ENCODE measurements at regions not wholly inside any gene's neighbourhood (a gene's known extent, or its start where the extent isn't known, plus 50 kb on each side); places are given as distances from the start of the nearest gene placed in this dataset.
"Not testable (repeated sequence)": the region's sequence is repeated elsewhere in the genome, so short reads cannot be mapped to it uniquely, and the experiment has no call there.

DNA sequence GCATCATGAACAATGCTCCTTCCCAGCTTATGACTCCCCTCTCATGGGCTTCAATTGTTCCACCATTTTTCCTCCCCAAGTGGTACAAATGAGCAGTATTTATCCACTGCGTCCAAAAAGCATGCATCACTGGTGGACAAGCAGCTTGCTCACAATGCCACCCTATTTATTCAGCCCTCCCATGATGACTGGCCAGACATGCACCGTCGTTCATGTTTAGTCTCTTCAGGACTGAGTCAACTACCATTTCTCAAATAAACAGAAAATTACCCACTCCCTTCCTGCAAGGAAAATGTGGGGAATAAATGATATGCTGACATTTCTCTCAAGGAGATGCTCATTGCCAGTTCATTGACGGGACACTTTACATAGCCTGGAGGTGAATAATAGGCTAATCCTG, 300.4 kb downstream of the C6orf118 start:
- no peak for DNase-seq (ENCODE audit: low spot score)

DNA sequence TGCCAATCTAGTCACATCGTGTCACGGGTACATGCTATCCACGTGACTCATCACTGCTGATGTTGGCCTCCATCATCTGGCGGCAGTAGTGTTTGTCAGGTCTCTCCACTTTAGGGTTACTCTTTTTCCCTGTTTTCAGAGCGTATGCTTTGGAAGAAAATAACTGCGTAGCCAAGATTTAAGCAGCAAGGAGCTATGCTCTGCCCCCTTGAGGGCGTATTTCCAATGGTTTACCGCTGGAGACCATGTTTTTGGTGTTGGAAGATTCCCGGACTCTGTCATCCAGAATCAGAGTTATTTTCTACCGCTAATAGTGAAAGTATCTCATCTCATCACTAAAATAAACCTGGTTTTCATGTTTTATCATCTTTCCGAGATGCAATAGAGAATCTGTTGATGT, 306.5 kb downstream of the C6orf118 start:
- no peak for DNase-seq (ENCODE audit: low spot score)

DNA sequence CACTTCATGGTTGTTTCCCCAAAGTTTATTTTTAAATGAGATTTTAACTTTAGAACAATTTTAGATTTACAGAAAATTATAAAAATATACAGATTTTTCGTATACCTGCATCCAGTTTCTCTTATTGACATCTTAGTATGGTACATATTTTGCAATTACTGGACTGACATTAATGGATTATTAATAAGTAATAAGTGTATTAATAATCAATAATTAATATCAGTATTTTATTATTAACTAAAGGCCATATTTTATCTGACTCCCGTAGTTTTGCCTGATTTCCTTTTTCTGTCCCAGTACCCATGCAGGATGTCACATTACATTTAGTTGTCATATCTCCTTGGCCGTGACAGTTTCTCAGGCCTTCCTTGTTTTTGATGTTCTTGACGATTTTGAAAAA, 307.0 kb downstream of the C6orf118 start:
- DNase-seq (ENCODE audit: low spot score) = no peak

DNA sequence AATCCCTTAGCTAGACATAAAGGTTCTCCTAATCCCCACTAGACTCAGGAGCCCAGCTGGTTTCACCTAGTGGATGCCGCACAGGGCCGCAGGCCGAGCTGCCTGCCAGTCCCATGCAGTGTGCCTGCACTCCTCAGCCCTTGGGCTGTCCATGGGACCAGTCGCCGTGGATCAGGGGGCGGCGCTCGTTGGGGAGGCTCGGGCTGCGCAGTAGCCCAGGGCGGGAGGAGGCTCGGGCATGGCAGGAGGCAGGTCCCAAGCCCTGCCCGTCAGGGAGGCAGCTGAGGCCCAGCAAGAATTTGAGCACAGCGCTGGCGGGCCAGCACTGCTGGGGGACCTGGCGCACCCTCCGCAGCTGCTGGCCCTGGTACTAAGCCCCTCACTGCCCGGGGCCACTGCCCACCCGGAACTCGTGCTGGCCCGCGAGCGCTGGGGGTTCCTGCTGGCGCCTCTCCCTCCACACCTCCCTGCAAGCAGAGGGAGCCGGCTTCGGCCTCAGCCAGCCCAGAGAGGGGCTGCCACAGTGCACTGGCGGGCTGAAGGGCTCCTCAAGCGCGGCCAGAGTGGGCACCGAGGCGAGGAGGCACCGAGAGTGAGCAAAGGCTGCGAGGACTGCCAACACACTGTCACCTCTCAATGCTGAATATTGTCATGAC, 307.8 kb downstream of the C6orf118 start:
- DNase-seq (ENCODE audit: low spot score) = no peak

DNA sequence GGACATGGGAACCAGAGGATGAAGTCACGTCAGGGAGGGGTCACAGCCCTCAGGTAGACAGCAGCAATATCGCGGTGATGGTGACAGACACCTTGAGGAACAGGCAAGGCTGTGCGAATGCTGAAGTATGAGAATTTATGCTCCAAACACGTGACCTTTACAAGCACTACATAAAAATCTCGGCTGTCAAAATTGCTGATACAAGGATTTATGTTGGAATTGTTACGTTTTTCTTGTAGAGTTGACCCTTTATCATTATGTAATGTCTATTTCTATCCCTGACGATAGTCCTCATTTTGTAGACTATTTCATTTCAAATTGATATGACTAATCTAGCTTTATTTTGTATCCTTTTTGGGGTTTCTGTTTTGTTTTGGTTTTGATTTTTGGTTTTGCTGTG, 311.1 kb downstream of the C6orf118 start:
- no peak for DNase-seq (ENCODE audit: low spot score)

DNA sequence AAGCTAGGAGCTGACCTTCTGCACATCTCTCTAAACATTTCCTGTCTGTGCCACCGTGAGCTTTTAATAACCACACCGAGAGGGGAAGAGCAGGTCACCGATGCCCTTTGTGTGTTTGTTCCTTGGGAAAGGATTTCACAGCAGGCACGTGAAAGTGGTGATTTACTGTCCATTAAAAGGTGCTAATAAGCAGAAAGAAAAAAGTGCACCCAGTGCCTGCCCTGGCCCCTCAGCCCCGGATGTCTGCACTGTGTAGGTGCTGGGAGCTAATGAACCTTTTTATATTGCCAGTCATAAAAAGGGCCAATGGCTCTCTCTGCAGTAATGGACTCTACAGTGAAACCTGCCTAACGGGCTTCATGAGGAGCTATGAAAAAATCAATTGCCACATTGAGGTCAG, 312.6 kb downstream of the C6orf118 start:
- no peak for DNase-seq (ENCODE audit: low spot score)

DNA sequence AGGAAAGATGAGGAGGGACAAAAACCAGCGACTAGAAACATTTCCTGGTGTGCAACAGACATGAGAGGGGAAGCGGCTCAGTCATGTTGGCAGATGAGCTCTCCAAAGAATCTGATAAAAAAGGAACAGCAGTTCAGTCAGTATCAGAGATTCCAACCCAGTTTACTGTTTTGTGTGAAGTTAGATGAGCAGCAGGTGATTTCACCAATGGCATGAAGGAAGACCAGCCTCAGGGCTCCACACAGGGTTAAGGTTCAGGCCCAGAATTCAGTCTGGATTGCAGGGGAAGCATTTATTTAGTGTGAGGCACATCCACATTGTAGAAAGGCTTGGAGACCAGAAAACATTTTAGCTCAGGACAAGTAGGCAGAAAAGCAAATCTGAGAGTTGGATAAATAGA, 317.8 kb downstream of the C6orf118 start:
- no peak for DNase-seq (ENCODE audit: low spot score)

DNA sequence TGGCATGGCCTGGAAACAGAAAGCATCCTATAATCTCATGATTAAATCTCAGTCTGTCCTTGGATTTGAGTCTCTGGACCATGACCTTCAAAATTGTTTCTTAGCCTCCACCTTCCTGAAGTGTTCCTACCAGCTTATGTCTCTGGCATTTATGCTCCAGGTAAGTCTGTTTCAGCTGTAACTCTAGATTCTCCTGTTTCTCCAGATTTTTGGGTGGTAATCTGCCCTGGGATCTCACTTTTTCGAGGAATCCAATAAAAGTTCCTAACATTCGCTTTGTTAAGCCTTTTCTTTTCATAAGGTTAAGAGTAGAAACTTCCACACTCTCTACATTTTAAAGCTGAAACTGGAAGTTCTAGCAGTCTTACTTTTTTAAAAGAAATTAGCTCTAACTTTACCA, 318.5 kb downstream of the C6orf118 start:
- DNase-seq (ENCODE audit: low spot score) = no peak

DNA sequence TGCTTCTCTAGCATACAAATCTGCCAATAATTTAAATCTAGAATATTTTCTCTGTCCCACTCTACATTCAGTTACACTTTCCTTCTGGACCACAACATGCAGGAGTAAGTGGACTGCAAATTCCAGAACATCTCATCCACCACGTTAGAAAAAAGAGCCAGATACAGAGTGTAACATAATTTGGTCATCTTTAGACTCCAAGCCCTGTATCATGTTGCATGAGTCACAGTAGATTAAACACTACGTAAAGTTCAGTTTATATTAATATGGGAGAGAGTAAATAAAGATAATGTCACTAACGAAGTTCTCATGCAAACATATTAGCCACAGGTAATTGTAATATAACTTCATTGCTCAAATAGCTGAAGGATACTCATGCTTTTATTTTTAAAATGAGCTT, 327.0 kb downstream of the C6orf118 start:
- DNase-seq (ENCODE audit: low spot score) = no peak

DNA sequence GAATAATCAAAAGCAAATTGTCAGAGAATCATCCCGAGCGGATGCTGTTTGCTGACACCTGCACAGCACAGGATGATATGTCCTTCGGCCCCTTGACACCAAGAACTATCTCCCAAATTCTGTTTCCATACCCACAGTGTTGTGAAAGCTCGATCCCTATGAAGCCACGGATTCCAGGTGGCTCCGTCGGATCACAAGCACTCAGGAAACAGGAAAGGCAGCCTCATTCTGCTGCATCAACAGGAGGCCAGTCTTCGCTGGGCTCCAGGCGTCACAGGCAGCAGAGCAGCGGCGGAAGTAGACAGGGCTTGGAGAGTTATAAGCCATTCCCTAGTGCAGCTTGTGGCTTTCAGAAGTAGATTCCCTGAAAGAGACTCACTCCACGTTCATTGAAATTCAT, 342.3 kb downstream of the C6orf118 start:
- DNase-seq (ENCODE audit: low spot score) = no peak

DNA sequence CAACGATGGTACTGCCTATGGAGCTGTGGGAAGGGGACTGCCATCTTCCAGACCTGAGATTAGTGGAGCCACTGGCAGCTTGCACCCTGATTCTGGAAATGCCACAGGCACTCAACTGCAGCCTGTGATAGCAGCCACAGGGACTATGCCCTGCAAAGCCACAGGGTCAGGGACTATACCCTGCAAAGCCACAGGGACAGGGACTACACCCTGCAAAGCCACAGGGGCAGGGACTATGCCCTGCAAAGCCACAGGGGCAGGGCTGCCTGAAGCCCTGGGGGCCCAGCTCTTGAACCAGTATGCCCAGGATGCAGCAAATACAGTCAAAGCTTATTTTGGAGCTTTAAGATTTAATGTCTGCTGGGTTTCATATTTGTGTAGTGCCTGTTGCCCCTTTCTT, 346.6 kb downstream of the C6orf118 start:
- no peak for DNase-seq (ENCODE audit: low spot score)

DNA sequence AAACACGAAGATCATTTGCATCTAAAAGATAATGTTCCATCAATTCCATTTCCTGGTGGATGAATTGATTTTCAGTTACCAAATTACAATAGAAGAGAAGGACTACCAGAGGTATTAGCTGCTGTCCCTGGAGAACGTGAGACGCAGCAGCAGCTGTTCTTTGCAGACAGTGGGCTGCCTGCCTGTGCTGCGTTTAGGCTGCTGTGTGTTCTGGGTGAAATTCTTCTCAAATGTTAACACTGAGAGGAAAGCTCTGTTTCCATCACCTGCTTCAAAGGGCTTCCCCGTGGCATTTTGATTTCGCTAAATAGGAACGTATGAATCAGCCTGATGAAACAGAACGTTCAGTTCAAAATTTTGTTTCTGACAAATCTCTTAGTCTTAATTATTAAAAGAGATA, 362.2 kb downstream of the C6orf118 start:
- no peak for DNase-seq (ENCODE audit: low spot score)

DNA sequence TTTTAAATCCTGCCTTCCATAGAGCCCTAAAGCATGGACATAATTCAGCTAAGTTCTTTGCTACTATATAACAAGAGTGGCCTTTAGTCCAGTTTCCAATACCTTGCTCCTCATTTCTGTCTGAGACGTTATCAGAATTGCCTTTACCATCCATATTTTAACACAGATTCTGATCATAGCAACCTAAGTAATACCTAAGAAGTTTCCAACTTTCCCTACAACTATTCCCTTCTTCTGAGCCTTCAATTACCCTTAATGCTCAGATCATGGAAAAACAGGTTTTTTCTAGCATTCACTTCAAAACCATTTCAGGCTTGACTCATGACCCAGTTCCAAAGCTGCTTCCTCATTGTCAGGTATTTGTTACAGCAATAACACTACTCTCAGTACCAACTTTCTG, 367.1 kb downstream of the C6orf118 start:
- DNase-seq (ENCODE audit: low spot score) = no peak

DNA sequence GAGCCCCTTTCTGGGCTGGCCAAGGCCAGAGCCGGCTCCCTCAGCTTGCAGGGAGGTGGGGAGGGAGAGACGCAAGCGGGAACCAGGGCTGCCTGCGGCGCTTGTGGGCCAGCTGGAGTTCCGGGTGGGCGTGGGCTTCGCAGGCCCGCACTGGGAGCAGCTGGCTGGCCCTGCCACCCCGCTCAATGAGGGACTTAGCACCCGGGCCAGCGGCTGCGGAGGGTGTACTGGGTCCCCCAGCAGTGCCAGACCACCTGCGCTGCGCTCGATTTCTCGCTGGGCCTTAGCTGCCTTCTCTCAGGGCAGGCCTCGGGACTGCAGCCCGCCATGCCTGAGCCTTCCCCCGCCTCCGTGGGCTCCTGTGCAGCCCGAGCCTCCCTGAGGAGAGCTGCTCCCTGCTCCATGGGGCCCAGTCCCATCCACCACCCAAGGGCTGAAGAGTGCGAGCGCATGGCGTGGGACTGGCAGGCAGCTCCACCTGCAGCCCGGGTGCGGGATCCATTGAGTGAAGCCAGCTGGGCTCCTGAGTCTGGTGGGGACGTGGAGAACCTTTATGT, 376.1 kb downstream of the C6orf118 start:
- DNase-seq (ENCODE audit: low spot score) = not testable (repeated sequence)

DNA sequence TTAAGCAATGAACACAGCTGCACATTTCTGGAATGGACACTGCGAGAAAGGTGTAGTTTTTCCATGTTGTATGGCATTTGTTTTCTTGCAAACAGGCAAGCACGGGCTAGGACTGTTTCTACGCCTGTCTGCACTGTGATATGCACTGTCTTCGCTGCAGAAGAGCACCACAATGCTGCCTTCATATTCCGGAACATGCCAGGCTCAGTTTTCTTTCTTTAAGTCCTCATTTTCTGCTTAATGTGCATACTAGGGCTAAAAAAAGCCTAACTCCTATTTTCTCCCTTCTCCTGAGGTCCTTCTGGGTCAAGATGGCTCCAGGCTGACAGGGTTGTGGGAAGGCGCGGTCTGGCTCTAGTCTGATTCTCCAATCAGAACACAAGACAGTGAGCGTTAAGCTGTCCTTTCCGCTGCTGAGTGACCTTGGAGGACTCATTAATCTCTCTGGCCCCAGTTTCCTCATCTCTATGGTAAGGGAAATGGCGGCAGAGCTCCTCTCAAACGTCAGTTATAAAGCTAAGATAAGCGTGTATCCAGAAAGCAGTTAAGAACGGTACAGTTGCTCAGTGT, 379.9 kb downstream of the C6orf118 start:
- no peak for DNase-seq (ENCODE audit: low spot score)

DNA sequence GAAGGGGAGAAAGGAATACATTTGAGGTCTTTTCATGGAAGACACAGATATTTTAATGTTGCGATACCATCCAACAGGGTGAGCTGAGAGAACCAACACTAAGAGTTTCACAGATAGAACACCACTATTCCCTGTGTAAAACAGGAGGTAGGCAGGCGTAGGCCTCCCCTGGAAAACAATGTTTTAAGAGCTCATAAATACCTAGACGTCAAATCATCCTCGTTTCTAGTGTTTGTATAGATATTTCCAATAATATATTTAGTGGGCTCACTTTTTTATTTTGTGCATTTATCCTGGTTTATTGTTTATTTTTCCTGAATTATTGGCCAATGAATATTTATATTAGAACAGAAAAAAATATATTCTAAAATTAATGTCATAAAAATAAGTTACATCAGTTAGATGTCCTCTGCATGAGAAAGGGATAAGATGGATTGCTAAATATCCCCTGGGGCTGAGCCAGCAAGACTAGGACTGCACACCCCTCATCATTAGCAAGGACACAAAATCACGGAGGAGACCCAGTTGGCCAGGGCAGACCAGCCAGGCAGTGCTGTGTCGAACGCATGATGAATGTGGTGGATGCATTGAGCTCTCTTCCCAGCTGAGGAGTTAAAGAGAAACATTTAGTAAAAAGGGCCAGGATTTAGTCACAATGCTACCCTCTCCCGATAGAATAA, 380.5 kb downstream of the C6orf118 start:
- no peak for DNase-seq (ENCODE audit: low spot score)

DNA sequence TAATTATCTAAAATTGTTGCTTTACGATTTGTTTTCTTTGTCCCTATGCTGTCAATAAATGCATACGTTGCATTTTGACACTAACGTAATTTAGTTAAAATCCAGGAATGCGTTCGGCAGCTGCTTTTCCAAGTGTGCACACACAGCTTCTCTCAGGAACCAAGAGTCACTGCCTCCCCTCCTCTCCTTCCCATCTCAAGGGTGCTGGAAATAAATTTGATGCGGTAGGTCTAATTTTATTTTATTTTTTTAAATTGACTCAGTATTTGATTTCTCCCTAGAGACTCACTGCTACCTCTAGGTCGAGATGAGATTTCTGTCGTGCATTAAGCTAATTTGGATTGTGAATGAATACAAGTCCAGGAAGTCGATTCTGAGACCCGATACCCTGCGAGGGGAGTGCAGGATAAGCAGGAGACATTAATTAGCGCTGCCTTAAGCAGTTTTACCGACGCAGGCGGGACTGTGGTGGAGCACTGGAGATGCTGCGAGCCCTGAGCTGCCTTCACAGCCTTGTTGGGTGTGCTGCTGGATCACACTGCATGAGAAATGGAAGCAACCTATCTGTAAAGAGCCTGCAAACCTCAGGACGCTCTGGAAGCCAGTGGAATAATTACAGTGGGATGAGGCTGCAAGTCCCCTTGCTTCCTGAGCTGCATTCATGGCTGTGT, 381.2 kb downstream of the C6orf118 start:
- DNase-seq (ENCODE audit: low spot score) = no peak

DNA sequence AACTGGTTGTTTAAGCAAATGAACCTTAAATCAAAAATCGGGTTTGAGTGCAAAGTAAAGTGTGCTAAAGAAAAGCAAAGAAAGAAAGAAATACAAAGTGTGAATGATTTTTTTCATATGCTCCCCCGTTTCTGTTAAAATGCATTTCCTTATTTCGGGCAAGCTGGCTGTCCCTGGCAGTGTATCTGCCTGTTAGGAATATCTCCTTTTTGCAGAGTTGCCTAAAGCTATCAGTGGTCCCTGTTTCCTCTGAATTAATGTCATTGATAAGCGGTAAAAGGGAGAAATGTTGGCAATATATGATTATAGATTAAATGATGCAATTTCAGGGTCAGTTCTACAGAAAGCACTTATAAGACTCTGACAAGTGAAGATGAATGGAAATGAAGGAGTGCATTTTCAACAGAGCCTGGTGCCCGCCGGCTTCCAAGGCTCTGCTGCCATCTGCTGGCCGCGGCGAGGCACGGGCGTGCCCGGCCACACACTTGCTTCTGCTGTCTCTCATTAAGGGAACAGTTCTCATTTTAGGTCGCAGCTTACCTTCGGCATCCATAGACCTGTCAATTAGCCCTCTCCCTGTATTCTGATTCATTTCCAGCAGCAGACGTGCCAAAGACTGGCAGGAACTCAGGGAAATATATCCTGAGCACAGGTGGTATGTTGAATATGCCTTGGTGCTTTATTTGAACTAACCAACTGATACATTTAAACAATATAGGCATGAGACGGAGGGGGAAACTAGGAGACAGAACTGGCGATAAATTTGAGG, 381.9 kb downstream of the C6orf118 start:
- peak; percentile 23 for DNase-seq (ENCODE audit: low spot score)

DNA sequence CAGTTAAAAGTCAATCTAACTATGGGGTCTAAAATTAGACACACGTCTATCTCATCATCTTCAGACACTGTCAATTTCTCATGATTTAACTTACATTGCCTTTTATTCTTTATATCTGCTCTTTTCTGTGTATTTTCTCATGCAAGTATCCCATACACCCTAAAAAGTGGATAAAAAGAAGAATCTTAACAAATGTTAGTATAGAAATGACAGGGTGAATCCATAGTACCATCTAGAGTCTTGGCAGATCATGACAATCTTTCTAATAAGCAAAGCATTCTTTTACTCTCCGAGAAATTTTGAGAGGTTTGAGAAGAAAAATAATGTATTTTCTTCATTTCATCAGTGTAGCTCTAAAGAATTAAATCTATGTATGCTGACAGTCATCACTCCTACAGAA, 382.7 kb downstream of the C6orf118 start:
- no peak for DNase-seq (ENCODE audit: low spot score)

DNA sequence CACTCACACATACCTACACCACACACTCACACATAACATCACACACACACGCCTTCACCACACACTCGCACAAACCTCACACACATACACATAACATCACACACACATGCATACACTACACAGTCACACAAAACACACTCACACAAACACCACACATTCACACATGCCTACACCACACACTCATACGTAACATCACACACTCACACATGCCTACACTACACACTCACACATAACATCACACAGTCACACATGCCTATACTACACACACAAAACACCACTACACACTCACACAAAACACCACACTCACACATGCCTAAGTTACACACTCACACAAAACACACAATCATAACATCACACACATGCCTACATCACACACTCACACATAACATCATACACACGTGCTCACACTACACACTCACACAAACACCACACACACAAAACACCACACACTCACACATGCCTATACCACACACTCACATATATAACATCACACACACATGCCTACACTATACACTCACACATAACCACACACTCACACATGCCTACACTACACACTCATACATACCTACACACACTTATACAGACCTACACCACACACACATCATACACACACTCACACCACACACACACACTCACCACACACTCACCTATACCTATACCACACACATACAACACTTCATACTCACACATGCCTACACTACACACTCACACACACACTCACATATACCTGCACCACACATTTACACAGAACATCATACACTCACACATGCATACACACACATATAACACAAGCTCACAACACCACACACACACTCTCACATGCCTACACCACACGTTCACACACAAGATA, 383.5 kb downstream of the C6orf118 start:
- DNase-seq (ENCODE audit: low spot score) = no peak

DNA sequence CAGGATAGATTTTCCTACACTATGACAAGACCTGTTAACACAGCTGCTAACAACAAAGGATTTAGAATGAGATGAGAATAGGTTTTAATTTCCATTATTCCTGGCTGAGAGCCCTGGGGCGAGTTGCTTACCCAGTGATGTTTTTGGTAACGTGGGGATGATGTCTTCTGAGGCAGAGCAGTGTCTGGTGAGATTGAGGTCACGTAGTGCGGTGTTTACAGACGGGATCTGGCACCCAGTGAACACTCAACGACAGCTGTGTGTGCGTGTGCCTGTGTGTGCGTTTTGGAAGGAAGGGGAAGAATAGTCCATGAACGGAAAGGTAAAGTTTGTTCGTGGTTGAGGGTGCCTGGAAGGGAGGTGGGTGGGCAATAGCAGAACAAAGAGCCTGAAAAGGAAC, 384.7 kb downstream of the C6orf118 start:
- DNase-seq (ENCODE audit: low spot score) = no peak
